ENCODE measurements at regions not wholly inside any gene's neighbourhood (a gene's known extent, or its start where the extent isn't known, plus 50 kb on each side); places are given as distances from the start of the nearest gene placed in this dataset.

DNA sequence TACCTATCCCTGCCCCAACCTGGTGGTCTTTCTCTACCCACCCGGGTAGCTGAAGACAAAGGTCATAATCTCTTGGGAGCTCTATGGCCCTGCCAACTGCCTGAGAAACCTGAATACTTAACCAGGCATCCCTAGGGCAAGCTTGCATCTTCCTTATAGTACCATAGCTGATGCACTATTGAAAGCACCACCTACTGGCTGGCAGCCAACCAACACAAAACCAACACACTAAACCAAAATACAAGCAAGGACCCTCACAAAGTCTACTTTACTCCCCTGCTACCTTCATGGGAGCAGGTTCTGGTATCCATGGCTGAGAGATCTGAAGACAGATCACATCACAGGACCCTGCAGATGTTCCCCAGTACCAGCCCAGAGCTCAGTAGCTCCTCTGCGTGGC lies 171.8 kb upstream of the TAS2R1 start:
- no peak for DNase-seq (ENCODE audit: low read depth)
- TF ChIP-seq, protein P1, sequence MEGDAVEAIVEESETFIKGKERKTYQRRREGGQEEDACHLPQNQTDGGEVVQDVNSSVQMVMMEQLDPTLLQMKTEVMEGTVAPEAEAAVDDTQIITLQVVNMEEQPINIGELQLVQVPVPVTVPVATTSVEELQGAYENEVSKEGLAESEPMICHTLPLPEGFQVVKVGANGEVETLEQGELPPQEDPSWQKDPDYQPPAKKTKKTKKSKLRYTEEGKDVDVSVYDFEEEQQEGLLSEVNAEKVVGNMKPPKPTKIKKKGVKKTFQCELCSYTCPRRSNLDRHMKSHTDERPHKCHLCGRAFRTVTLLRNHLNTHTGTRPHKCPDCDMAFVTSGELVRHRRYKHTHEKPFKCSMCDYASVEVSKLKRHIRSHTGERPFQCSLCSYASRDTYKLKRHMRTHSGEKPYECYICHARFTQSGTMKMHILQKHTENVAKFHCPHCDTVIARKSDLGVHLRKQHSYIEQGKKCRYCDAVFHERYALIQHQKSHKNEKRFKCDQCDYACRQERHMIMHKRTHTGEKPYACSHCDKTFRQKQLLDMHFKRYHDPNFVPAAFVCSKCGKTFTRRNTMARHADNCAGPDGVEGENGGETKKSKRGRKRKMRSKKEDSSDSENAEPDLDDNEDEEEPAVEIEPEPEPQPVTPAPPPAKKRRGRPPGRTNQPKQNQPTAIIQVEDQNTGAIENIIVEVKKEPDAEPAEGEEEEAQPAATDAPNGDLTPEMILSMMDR (conservative IDR thresholded peaks at IDR 0.05; ENCODE audit: low read depth, low read length): no peak

DNA sequence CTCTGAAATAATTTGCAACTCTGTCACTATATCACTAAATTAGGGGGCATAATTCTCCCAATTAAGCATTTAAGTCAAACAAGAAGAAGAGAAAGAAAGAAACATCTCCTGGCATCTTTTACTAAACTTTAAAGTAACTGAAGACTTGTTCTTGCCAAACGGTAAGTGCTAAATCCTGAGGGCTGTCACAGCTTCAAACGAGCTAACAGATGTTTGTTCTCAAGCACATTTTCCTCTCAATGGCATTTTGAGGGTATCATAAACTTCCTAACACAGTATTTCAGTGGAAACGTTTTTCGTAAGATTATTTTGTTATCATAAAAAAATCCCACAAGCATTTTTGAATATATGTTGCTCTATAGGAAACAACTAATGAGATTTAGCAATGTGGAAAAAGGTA lies 169.5 kb upstream of the TAS2R1 start:
- H3K4me3 ChIP-seq (ENCODE audit: low read depth, low read length): no peak overlapping the region
- no peak for DNase-seq (ENCODE audit: low read depth)
- TF ChIP-seq, protein P1 (conservative IDR thresholded peaks at IDR 0.05; ENCODE audit: low read depth, low read length): no peak

More for the DNA sequence above, 171.8 kb upstream of the TAS2R1 start:
- no peak overlapping the region for H3K4me3 ChIP-seq (ENCODE audit: low read depth, low read length)

DNA sequence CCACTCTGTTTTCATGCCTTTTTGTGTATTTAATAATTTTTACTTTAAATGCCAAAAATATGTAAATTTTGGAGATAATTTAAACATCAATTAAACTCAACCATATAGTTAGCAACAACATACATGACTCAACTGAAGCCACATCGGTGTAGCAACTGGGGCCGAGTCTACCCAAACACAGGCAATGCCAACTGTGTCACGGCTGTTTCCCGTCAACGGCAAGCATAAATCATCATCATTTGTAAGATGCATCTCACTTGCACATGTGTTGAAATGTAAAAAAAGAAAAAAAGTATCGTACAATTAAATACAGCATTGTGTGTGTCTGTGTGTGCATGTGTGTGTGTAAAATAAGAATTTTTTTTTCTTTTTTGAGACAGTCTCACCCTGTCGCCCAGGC lies 160.1 kb upstream of the TAS2R1 start:
- H3K4me3 ChIP-seq (ENCODE audit: low read depth, low read length): no peak overlapping the region
- TF ChIP-seq, protein P1 (conservative IDR thresholded peaks at IDR 0.05; ENCODE audit: low read depth, low read length): no peak
- DNase-seq (ENCODE audit: low read depth): no peak

DNA sequence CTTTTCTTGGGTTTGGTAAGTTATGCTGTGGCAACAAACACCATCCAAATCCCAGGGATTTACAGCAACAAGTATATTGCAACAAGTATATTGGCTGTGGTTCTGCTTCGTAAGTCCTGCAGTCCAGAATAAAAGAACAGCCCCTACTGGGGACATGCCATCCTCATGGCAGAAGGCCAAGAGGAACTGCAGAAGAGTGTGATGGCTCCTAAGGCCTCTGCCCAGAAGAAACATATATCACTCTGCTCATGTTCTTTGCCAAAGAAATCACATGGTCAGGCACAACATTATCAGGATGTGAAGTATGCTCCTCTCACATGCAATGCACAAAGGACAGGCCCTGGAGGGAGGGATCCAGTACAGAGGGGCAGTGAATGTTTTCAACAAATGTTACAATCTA lies 159.6 kb upstream of the TAS2R1 start:
- TF ChIP-seq, protein P1 (conservative IDR thresholded peaks at IDR 0.05; ENCODE audit: low read depth, low read length): no peak
- DNase-seq (ENCODE audit: low read depth): no peak
- H3K4me3 ChIP-seq (ENCODE audit: low read depth, low read length): no peak overlapping the region

DNA sequence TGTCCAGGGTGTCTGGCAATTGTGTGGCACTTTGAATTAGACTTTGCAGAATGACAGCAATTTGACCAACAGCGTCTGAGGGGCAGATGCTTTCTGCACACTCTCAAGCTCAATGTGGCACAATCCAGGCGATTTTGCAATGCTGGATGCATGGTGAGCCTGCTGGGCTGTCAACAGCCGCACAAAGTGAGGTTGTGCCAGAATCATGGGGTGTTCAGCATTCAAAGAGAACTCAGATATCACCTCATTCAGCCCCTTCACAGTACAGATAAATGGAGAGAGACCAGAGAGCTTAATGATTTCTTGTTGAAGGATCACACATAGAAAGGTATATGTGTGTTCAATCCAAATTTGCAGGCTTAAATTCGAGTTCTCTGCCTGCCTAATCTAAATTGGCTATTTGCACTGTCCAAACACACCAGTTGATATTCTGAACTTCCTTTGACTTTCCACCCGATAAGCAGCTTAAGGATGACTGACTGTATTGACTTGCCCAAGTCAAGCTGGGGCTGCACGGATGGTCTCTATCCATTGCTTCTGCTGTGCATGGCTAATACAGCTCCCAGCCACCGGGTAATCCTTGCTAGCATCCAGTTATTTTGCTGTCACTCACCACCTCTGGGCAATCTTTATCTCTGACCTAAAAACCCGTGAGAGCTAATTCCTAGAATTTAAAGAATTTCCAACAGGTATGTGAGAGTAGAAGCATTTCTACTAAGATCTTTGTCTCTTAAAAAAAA lies 157.9 kb upstream of the TAS2R1 start:
- H3K4me3 ChIP-seq (ENCODE audit: low read depth, low read length): no peak overlapping the region
- TF ChIP-seq, protein P1 (conservative IDR thresholded peaks at IDR 0.05; ENCODE audit: low read depth, low read length): no peak
- DNase-seq (ENCODE audit: low read depth): peak; percentile 44

DNA sequence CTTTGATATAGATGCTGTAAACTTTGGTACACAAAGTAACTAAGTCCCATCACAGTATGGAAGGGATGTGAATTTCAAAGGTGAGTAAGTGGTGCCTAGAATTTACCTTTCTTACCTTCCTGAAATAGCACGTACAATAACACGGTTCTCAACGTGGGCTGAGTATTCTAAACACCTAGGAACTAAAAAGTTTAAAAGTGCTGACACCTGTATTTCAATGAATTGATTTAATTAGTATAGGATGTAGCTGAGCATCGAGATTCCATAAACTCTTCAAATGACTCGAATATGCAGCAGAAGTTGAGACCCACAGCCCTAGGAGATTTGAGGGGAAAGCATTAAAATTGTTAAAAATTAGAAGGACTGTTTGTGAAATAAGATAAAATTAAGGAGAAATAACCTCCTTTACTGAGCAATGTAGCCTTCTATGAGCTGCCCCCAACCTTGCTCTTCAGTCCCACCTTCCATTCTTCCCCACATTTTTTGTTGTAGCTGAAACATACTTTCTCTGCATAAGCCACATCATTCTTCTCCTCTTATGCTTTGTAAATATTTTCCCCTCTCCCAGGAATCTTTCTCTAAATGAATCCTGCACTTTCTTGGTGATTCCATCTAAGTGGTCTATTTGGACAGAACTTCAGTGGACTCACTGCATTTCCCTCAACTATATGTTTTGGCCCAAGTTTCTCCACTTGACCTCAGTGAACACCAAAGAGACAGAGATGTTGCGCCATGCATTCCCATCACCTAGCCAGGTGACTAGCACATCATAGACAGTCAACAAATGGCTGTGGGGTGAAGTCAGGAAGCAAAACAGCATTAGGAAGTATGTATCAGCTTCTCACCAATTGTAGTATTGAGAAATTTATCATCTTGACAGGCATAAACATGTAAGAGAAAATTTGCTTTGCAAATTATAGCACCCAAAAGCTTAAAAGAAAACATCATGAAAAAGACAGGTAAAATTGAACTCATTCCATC lies 156.5 kb upstream of the TAS2R1 start:
- no peak overlapping the region for H3K4me3 ChIP-seq (ENCODE audit: low read depth, low read length)
- TF ChIP-seq, protein P1 (conservative IDR thresholded peaks at IDR 0.05; ENCODE audit: low read depth, low read length): no peak
- DNase-seq (ENCODE audit: low read depth): no peak

Data from choroid plexus epithelial cell (primary cell).